NCI-H2171 (cell line): ENCODE measurements at regions not wholly inside any gene's neighbourhood (a gene's known extent, or its start where the extent isn't known, plus 50 kb on each side); places are given as distances from the start of the nearest gene placed in this dataset.
"Not testable (repeated sequence)": the region's sequence is repeated elsewhere in the genome, so short reads cannot be mapped to it uniquely, and the experiment has no call there.

ENCODE experiments used
- DNase-seq: peaks from one replicate; lab custom pipeline; 2025; lab: John Stamatoyannopoulos, UW

DNA sequence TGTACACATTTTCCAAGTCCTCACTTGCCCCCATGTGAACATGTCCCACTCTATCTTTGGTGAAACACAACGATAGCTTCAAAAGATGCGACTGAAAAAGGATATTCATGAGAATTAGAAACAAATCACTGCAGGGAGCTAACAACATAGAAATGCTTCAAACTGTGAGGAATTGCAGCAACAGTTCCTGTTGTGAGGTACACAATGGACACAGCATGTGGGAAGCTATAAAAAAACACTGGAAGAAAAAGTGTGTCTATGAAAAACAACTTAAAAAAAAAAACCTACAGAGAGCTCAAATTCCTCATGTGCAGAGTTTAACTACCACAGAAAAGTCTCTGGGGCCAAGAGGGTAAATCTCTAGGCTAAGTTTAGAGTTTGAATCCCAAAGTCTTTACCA, 51.6 kb upstream of the BLTP1 start:
- DNase-seq, result no peak

DNA sequence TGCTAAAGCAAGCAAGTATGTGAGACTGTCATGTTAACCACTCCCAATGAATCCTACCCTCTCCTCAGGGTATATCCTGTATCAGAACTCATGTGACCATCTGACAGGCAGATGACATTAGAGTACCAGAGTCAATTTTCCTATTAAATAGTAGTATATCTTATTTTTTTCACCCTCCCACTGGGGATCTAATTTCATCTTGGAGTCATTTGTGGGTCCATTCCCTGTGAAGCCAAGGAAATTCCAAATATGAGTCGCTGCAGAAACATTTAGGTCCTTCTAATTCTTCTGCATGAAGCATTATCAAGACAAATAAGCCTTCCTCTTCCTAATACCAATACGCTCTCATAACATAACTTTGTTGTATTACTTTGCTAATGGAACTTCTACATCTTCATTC, 52.2 kb upstream of the BLTP1 start:
- DNase-seq, result no peak

DNA sequence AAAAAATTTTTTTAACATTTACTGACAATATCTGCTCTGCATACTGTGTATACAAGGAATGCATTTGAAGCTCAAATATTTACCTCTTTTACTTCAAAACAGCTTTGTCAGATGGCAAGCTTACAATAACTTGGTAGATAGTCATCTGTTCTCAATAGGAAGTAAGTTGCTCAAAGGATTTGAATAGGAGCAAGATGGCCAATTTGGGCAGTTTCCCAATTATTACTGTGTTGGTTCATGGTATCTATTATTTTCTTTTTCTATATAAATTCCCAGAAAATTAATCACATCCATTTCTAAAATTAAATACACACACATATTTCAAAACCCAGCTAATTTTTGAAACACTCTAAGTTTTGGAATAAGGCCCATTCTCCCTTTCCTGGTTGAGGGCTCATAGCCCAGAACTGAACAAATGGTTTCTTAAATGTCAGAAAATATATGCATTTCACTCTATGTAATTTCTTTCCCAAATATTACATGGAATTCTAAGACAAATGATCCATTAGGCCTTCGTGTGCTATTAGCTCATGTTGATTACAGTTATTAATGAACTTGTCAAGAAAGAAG, 60.2 kb upstream of the BLTP1 start:
- no peak for DNase-seq

DNA sequence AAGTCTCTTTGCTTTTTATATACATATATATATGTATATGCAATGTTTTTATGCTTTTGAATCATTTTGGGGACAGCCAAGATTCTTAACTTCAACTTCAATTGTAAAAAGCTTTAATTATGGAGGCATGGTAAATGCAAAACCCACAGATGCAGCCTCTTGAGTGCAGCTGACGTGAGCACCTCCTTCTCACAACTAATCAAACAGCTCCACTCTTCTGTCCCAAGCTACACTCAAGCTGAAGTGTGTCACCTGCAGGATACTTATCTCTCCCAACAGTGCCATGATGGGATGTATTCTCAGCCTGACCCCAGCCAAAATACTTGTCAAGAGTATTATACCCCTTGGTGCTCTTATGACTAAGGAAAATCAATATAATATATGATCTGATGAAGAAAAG, 60.7 kb upstream of the BLTP1 start:
- DNase-seq, result no peak

DNA sequence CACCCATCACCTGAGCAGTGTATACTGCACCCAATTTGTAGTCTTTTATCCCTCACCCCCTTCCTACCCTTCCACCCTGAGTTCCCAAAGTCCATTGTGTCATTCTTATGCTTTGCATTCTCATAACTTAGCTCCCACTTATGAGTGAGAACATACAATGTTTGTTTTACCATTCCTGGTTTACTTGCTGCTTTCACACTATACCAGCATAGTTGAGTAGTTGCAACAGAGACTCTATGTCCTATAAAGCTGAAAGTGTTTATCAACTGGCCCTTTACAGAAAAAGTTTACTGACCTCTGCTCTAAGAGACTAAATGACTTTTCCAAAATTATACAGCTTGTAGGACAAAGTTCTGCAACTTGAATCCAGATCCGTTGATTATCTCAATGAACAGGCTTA, 61.1 kb upstream of the BLTP1 start:
- no peak for DNase-seq

GRCh38 chr4:122086338-122087065, 65.6 kb upstream of the BLTP1 start:
- DNase-seq, result no peak

- no peak for DNase-seq
Observed at GRCh38 chr4:122083989-122084388, 68.1 kb upstream of the BLTP1 start.

DNA sequence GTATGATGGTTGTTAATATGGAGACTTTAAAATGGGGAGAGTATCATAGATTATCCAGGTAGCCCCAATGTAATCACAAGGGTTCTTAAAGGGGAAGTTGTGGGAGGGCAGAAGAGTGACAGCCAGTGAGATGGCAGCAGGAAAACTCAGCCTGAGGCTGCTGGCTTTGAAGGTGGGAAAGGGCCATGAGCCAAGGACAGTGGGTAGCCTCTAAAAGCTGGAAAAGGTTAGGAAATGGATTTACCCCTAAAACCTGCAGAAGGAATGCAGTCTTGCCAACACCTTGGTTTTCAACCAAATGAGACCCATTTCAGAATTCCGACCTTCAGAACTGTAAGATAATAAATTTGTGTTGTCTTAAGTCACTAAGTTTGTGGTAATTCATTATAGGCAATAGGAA, 68.8 kb upstream of the BLTP1 start:
- DNase-seq, result no peak

GRCh38 chr4:122082661-122083060, 69.5 kb upstream of the BLTP1 start:
- no peak for DNase-seq

GRCh38 chr4:122077653-122078052, 74.5 kb upstream of the BLTP1 start:
- DNase-seq, result not testable (repeated sequence)

GRCh38 chr4:122076835-122077234, 75.3 kb upstream of the BLTP1 start:
- DNase-seq, result not testable (repeated sequence)

DNA sequence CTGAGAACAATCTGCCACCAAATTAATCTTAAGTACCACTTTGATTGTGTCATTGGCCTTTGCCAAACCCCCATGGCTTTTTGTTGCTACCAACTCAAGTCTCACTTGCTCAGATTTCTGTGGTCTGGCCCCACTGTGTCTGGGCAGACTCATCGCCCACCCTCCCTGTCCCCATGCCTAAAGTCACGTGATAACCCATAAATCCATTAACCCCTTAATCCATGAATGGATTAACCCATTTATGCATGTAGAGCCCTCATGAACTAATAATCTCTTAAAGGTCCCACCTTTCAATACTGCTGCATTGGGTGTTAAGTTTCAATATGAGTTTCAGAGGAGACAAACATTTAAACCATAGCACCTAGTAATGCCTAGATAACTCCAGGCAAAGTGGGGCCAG, 78.5 kb upstream of the BLTP1 start:
- DNase-seq, result no peak

DNA sequence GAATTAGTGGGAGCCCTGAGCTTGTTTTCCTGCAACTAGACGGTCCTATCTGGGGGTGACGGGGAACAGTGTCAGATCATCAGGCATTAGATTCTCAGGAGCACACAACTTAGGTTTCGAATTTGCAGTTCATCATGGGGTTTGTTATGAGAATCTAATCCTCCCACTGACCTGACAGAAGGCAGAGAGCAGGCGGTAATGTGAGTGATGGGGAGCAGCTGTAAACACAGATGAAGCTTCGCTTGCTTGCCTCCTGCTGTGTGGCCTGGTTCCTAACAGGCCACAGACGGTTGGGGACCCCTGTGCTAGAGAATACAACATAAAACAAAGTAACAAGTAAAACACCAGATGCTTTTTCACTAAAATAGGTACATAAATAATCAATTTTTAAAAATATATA, 86.2 kb upstream of the BLTP1 start:
- DNase-seq, result peak; percentile 0

- no peak for DNase-seq
Observed at GRCh38 chr4:122065149-122065548, 87.0 kb upstream of the BLTP1 start.

DNA sequence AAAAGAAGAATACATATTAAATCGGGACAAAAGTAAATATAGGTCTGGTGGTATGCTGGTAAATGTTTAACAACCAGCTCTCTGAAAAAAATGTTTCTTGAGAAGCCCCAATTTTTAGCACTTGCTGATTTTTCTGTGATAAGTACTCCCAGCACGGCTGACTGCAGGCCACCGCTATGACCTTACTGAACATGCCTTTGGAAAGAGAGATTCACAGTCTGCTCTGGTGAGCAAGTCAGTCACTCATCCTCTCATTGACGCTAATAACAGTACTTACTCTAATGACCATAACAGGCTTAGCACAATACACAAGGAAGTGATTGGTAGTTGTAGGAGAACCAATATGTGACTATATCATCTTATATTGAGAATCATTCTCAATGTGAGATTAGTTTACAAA, 98.9 kb upstream of the BLTP1 start:
- no peak for DNase-seq

- DNase-seq, result no peak
Observed at GRCh38 chr4:122052677-122053076, 99.5 kb upstream of the BLTP1 start.

- no peak for DNase-seq
Observed at GRCh38 chr4:122050841-122051240, 99.0 kb upstream of the TRPC3 start.

DNA sequence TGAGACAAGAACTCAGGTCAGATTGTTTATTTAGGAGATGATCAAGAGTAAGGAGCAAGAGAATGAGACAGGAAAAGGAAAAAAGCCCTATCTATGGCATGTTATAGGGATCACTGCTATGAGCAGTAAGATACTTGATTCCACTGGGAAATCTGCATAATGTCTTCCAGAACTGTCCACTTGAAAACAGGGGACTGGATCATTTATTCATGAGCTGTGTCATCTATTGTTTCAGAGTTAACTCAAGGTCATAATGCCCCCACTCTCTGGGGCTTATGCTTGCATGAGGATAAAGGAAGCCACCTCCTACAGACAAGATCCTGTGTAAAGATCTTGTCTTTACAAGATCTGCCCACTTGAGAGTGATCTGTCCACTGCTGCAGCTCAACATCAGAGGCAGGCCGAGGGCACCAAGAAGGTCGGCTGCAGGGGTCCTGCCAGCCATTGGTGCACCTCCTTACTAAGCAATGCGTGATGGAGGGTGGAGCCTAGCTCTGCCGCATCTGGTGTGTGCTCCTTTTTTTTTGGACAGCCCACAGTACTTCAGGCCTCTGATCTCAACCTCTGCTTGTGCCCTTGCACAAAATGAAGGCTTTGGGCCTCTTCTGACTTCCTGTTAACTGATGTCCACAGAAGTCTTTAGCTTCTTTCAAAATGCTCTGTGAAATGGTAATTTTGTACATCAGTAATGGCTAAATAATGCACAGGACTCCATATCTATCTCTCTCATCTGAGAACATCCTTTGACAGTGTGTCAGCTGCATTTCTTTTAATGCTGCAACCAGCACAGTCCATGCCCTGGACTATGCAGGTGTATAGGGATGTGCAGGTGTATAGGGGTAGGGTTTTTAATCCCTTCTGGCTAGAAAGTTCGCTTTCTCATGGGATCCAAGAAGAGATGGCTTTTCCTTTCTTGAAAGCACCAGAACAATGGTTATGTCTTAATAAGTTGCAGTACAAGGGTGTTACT, 95.9 kb upstream of the TRPC3 start:
- no peak for DNase-seq

GRCh38 chr4:122046255-122046654, 94.4 kb upstream of the TRPC3 start:
- no peak for DNase-seq

- peak; percentile 27 for DNase-seq
Observed at GRCh38 chr4:122045533-122045932, 93.7 kb upstream of the TRPC3 start.

GRCh38 chr4:122044501-122044900, 92.6 kb upstream of the TRPC3 start:
- DNase-seq, result no peak

DNA sequence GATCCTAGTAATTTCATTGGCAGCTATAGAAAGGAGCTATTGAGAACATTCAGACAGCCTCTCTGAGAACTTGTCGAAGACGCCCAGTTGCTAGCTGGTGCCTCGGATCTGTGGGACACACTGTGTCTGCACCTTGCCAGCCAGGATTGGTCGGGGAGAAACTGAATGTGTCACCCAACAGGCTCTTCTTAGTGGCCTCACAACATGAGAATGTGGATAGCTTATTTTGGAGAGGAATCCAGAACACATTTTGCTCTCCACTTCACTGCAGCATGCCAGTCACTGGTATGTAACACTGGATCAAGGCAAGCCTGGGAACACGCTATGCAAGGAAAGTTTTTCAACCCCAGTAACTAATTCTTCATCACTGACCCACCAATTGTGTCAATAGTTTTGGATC, 89.5 kb upstream of the TRPC3 start:
- no peak for DNase-seq

GRCh38 chr4:122038896-122039295, 87.0 kb upstream of the TRPC3 start:
- DNase-seq, result no peak
